Astrocyte of the spinal cord (primary cell): ENCODE measurements at regions not wholly inside any gene's neighbourhood (a gene's known extent, or its start where the extent isn't known, plus 50 kb on each side); places are given as distances from the start of the nearest gene placed in this dataset.

Source experiments
- DNase-seq: peaks from one replicate; pipeline ENCODE4 v3.0.0; 2011; ENCODE audit warnings: low read depth, low spot score
- H3K4me3 ChIP-seq: 2 replicates; pipeline ENCODE4 v1.5.1; 2011; ENCODE audit warnings: low read depth, mild to moderate bottlenecking, low read length, moderate library complexity
- in situ Hi-C: cut with HindIII; loops from 2 replicates; pipeline ENCODE4 v1.10.0; 2017; ENCODE audit warnings: low sequenced_read_pairs
- TF ChIP-seq, protein P1 (sequence below): IDR thresholded peaks from 2 replicates; pipeline ENCODE4 v1.5.1; 2012; ENCODE audit warnings: low read depth, mild to moderate bottlenecking, low read length, inconsistent platforms

DNA sequence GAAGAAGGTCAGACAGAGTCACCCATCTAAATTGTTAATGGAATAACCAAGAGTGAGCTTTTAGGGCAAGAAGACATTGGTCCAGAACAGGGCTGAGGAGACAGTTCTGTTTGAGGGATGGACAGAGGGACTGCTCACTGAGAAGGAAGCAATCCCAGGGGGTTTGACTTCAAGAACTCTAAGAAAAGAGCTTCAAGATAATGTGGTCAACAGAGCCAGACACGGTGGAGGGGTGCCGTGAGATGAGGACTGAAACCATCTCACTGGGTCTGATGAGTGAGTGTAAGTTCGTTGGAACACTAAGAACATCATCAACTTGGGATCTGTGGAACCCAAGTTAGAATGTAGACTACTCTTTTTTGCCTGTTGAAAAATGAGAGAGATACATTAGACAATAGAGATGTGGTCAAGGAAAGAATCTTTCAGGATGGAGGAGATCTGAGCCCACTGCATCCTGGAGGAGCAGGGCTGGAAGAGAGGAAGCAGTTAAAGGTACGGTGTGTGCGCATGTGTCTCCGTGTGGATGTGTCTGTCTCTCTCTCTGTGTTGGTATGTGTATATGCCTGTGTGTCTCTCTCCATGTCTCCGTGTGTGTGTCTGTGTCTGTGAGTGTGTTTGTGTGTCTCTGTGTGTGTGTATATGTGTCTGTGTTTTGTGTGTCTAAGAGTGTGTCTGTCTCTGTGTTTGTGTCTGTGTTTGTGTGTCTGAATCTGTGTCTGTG is 172.1 kb downstream of the MYCN start:
- TF ChIP-seq, protein P1, sequence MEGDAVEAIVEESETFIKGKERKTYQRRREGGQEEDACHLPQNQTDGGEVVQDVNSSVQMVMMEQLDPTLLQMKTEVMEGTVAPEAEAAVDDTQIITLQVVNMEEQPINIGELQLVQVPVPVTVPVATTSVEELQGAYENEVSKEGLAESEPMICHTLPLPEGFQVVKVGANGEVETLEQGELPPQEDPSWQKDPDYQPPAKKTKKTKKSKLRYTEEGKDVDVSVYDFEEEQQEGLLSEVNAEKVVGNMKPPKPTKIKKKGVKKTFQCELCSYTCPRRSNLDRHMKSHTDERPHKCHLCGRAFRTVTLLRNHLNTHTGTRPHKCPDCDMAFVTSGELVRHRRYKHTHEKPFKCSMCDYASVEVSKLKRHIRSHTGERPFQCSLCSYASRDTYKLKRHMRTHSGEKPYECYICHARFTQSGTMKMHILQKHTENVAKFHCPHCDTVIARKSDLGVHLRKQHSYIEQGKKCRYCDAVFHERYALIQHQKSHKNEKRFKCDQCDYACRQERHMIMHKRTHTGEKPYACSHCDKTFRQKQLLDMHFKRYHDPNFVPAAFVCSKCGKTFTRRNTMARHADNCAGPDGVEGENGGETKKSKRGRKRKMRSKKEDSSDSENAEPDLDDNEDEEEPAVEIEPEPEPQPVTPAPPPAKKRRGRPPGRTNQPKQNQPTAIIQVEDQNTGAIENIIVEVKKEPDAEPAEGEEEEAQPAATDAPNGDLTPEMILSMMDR = no peak
- in situ Hi-C loops = no loop called here
- DNase-seq = no peak
- H3K4me3 ChIP-seq = no peak overlapping the region

DNA sequence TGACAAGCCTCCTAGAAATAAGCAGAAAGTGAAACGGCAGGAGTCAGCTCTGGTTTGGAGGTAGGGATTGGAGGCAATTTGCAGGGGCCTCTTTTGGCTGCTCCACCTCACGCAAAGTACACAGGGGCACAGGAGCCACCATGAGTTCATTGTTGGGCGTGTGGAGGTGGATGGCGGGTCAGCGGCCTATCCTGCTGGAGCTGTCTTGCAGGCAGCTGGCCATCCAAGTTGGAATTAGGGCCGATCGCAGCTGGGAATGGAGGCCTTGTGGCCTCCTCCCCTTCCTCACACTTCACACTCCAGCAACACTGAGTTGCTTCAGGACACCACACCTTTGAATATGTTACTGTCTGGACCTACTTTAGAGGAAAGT is 171.5 kb downstream of the MYCN start:
- TF ChIP-seq, protein P1 = no peak
- DNase-seq = no peak
- no peak overlapping the region for H3K4me3 ChIP-seq
- in situ Hi-C loops = no loop called here

DNA sequence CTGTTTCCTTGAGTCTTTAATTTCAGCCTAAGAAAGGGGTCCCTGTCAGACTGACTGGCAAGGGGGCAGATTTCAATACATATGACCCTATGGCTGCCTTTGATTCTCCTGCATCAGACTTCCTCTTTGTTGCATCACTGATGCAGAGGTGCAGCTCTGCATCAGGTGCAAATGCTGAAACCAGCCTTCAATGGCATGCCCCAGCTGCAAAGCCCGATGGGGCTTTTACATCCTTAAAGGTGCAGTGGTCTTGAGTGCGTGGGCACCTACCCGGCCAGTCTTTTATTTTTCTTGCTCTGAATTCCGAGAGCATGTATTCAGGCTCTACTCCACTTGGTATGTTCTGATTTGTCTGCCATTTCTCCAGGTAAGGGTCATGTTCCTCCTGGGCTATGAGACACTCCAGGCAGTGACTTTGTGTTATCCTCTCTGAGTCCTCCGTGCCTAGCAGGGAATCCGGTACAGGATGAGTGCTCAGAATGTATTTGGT is 169.5 kb downstream of the MYCN start:
- in situ Hi-C loops = no loop called here

DNA sequence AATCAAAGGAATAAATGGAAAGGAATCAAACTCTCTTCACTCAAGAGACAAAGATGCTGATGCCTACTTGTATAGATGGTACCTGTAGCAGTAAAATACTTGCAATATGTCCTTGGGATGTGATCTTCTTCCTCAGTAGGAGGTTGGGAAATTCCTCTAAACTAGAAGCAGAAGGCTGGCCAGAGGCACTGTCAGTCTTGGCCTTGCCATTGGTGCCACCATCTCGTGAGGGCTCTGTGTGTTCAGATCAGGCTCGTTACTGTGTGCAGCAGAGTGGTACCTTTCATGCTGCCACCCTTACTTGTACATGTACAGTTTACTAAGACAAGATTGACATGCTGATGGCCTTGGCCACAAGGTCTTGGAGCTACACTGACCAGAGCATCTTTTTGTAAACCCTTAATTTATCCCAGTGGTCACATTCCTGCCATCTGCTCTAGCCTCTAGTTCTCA is 169.0 kb downstream of the MYCN start:
- no peak overlapping the region for H3K4me3 ChIP-seq
- in situ Hi-C loops = no loop called here
- TF ChIP-seq, protein P1 = no peak
- no peak for DNase-seq

More for the DNA sequence above, 169.5 kb downstream of the MYCN start:
- no peak overlapping the region for H3K4me3 ChIP-seq
- DNase-seq = no peak
- TF ChIP-seq, protein P1 = no peak

DNA sequence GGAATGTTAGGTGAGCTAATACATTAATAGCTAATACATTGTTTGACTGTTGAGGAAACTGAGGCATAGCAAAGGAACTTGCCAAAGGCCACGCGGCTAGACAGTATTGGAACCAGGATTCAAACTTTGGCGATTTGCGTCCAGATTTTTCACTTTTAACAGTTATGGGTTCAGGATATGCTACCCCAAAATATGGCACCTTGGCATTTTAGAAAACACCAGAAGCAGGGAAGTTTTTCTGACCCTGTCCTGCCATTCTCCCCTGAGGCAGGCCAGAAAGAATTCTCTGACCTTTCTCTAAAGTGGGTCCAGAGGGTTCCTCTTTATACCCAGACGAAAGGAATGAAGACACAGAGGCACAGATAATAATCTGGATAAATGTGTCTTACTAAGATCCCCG is 166.9 kb downstream of the MYCN start:
- TF ChIP-seq, protein P1 = no peak
- no peak for DNase-seq
- no peak overlapping the region for H3K4me3 ChIP-seq
- in situ Hi-C loops = no loop called here

- DNase-seq = no peak
- TF ChIP-seq, protein P1 = no peak
- in situ Hi-C loops = no loop called here
These were observed 166.3 kb downstream of the MYCN start for GRCh38 chr2:16106619-16107018.

More at GRCh38 chr2:16106619-16107018, 166.3 kb downstream of the MYCN start:
- H3K4me3 ChIP-seq = no peak overlapping the region
